ENCODE measurements at regions not wholly inside any gene's neighbourhood (a gene's known extent, or its start where the extent isn't known, plus 50 kb on each side); places are given as distances from the start of the nearest gene placed in this dataset.
"Not testable (repeated sequence)": the region's sequence is repeated elsewhere in the genome, so short reads cannot be mapped to it uniquely, and the experiment has no call there.

DNA sequence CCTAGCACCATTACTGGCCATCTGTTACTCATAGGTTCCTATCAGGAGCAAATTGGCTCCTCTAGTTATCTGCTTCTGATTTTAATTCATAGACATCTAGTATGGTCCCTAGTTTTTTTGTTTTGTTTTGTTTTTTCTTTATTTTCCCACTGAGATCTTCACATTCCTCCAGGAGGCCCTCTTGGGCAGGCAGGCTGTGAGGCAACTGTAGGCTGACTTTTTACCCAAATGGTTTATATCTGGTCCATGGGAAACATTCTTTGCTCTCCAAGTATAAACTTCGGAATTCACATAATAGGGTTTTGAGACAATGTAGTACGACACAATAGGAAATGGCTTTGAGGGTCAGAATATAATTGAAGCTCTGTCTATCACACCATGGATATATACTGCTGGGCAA lies 250.9 kb upstream of the DAB2 start:
- Mint-ChIP-seq H3K4me1 (no peaks in the 10 kb centered on the region), H3K4me3 (no peak overlapping the region), H3K36me3 (no peaks in the 10 kb centered on the region), H3K27ac (no peak overlapping the region), H3K9me3 (peaks cover under 1% of the 10 kb centered on the region), H3K27me3 (peaks cover 23% of the 10 kb centered on the region)
- DNase-seq: no peak

DNA sequence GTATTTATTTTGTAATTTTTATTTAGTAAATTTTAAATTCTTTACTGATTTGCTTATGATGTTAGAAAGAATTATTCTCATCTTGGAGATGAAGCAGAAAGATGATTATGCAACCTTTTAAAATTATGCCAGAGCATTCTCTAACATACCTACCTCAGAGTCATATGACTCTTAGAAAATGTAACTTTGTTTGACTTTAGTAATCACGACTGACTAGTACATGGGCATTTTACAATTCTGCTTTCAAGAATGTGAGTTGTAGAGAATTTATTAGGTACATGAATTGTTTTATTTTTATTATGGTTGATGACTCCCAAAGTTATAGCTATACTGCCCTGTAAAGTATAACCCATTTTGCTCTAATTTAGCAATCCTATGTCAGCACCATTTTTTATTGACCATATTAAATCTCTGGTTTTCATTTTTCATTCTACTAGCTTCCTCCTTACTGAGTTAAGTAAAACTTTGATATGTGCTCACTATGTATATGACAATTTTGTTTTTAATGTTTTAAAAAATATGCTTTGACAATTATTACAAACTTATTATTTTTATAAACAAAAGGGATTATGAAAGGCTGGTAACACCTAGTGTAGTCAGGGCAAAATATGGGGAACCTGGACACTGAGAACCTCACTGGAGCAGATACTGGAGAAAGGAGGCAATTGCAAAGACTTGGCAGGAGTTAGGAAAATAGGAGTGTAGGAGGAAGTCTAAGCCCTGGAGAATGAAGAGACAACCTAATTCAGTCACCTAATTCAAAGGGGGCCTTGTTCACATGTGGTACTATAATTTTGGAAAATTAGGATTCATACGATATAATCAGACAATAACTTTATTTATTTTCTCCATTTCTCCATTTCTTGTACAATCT lies 249.7 kb upstream of the DAB2 start:
- Mint-ChIP-seq H3K27ac (no peak overlapping the region), H3K4me3 (no peak overlapping the region), H3K36me3 (no peaks in the 10 kb centered on the region), H3K9me3 (no peaks in the 10 kb centered on the region), H3K27me3 (peaks cover 20% of the 10 kb centered on the region), H3K4me1 (no peaks in the 10 kb centered on the region)
- DNase-seq: no peak

DNA sequence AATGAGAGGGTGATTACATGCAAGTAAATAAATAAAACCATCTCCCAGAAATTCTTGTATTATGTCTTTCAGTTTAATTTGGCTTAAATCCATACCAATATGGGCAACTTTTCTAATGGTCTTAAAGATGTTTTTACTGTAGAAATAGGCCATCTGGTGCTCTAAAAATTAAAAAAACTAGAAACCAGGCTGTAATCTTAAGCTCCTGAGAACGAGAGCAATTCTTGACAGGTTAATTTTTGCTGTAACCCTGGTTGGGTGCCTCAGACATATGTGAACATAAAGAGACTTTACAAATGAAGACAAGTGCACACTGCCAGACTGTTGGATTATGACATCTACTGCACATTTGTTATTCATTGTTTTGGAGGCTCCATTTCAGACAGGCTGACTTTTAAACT lies 246.8 kb upstream of the DAB2 start:
- no peak overlapping the region for H3K4me3 Mint-ChIP-seq
- H3K4me1 Mint-ChIP-seq: no peaks in the 10 kb centered on the region
- H3K27ac Mint-ChIP-seq: no peak overlapping the region
- DNase-seq: no peak
- H3K36me3 Mint-ChIP-seq: no peaks in the 10 kb centered on the region
- H3K27me3 Mint-ChIP-seq: peaks cover 18% of the 10 kb centered on the region
- H3K9me3 Mint-ChIP-seq: no peaks in the 10 kb centered on the region

DNA sequence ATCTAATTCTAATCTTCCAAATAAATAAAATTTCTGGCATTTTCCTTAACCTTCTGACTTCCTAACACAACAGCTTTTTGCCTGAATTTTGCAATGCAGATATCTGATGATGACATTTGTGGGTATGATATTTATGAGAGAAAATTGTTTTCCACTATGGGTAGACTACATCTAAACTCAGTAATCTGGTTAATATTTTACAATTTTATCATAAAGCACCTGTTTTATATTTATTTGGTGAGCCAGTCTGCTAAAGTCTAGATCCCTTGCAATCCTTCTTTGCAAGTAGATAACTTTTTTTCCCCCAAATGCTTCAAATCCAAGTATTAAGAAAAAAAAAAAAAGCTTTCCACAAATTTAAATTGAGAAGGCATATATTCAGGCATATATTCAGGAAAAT lies 246.2 kb upstream of the DAB2 start:
- Mint-ChIP-seq H3K27me3 (peaks cover 18% of the 10 kb centered on the region), H3K4me1 (no peaks in the 10 kb centered on the region), H3K4me3 (no peak overlapping the region), H3K36me3 (no peaks in the 10 kb centered on the region), H3K9me3 (no peaks in the 10 kb centered on the region), H3K27ac (no peak overlapping the region)
- no peak for DNase-seq

DNA sequence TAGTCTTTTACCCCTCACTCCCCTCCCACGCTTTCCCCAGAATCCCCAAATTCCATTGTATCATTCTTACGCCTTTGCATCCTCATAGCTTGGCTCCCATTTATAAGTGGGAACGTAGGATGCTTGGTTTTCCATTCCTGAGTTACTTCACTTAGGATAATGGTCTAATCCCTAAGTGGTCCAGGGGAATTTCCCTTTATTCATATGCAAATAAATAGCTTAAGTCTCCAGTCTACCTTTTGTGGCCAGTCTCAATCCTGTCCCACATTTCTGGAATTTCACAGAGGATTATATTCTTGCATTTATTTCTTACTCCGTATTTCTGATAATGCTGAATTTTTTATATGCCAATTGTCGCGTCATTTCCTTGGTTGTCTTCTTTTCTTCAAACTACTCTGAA lies 245.6 kb upstream of the DAB2 start:
- Mint-ChIP-seq H3K4me3 (no peak overlapping the region), H3K27me3 (peaks cover 18% of the 10 kb centered on the region), H3K9me3 (no peaks in the 10 kb centered on the region), H3K4me1 (no peaks in the 10 kb centered on the region), H3K27ac (no peak overlapping the region), H3K36me3 (no peaks in the 10 kb centered on the region)
- no peak for DNase-seq

DNA sequence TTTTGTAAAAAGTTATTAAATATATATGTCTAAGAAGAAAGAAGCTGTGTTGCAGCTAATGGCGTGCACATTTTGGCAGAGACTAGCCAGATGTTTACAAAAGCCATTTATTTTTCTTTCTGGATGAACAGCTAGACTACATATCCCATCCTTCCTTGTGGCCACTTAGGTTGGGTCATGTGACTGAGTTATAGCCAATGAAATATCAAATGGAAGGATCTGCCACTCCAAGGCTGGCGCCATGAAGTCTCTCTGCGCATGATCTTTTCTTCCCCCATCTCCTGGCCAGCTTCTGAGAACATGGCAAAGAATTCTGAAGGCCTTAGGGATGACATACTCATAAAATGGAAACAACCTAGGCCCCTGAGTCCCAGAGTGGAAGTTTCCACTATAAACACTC lies 244.2 kb upstream of the DAB2 start:
- no peak overlapping the region for H3K4me3 Mint-ChIP-seq
- no peak for DNase-seq
- H3K27me3 Mint-ChIP-seq: peaks cover 14% of the 10 kb centered on the region
- no peaks in the 10 kb centered on the region for H3K9me3 Mint-ChIP-seq
- H3K4me1 Mint-ChIP-seq: no peaks in the 10 kb centered on the region
- H3K27ac Mint-ChIP-seq: no peak overlapping the region
- H3K36me3 Mint-ChIP-seq: no peaks in the 10 kb centered on the region

DNA sequence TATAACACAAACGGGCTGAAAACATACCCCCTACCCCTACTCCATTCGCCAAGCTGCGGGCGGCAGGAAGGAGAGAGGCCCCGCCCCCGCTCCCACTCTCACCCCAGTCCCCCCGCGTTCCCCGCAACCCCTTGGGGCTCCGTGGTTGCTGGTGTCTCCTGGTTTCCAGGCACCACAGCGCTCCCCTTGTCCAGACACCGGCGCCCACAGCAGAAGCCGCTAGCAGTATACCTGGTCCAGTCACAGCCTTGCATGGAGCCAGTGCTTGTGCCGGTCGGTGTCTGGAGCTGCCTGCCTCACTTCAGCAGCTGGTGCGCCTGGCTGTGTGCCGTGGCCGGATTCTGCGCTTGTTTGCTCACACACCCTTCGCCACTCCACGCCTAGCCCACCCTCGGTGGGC lies 240.5 kb upstream of the DAB2 start:
- Mint-ChIP-seq H3K9me3 (no peaks in the 10 kb centered on the region), H3K4me1 (peaks cover 6% of the 10 kb centered on the region), H3K36me3 (no peaks in the 10 kb centered on the region), H3K27me3 (peaks cover 4% of the 10 kb centered on the region), H3K4me3 (no peak overlapping the region), H3K27ac (no peak overlapping the region)
- DNase-seq: no peak

DNA sequence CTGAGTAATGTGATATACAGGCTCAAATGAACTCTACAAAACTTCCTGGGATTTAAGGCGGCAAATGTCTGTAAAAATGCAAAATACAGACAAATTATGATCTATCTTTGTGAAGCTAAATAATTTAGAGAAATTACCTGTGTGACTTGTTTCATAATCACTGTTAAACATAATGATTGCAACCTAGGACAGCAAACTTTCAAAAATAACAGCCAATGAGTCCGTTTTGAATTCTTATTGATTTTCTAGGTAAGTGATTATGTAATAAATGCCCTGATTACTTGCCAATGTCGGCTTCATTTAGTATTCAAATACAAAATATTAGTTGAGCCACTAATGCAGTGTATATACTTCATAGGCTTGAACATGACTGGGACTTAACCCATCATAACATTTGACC lies 238.2 kb upstream of the DAB2 start:
- H3K27ac Mint-ChIP-seq: no peak overlapping the region
- H3K36me3 Mint-ChIP-seq: no peaks in the 10 kb centered on the region
- peaks cover 17% of the 10 kb centered on the region for H3K4me1 Mint-ChIP-seq
- no peak overlapping the region for H3K4me3 Mint-ChIP-seq
- peaks cover 4% of the 10 kb centered on the region for H3K27me3 Mint-ChIP-seq
- DNase-seq: no peak
- H3K9me3 Mint-ChIP-seq: peaks cover 3% of the 10 kb centered on the region

DNA sequence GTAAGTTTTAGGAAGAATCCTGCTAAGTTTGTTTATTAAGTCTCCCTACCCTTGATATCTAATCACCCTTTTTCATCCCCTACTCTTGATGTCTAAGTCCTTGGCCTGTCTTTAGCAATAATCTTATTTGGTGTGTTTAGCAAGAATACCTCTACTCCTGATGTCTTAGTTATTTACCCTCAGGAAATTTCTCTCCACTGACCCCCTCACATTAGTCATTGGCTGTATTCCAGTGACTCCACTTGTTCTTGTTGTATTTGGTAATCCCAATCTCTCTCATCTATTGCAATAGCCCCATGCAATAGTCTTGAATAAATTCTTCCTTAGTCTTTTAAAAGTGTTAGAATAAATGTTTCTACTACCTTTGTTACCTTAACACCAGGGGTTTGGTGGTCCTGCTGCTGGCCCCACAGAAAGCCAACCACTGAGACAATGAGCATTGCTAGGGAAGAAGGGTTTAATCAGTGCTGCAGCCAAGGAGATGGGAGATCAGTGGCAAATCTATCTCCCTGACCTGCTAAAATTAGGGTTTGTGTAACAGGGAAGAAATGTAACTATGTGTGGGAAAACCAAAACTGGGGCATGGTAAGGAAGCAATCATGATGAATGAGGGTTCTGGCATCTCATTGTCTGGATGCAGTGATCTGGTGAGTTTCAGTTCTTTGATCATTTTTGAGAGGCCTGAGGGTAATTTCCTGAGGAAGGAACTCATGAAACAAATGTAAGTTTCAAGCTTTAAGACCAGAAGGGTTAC lies 236.4 kb upstream of the DAB2 start:
- Mint-ChIP-seq H3K9me3 (peaks cover 3% of the 10 kb centered on the region), H3K36me3 (no peaks in the 10 kb centered on the region), H3K27me3 (peaks cover 7% of the 10 kb centered on the region), H3K4me1 (peaks cover 30% of the 10 kb centered on the region), H3K4me3 (no peak overlapping the region), H3K27ac (no peak overlapping the region)
- DNase-seq: no peak

DNA sequence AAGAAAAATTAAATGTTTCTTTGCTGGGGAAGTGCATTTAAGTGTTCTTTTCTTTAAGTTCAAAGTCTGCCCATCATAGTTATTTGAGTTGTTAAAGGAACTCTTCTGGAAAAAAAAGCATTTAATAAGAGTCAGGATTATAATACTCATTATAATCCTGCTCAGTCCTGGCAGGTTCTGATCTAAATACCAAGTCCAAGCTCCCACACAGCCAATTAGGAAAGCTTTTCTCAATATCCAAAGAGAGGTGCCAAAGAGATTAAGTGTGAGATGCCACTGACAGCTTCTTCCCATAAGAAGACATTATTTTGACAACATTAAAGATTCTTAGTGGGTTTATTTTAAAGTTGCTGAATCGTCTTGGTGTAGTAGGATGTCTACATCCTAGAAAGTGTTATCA lies 235.2 kb upstream of the DAB2 start:
- Mint-ChIP-seq H3K4me1 (peaks cover 30% of the 10 kb centered on the region), H3K9me3 (peaks cover 3% of the 10 kb centered on the region), H3K36me3 (no peaks in the 10 kb centered on the region), H3K4me3 (no peak overlapping the region), H3K27ac (no peak overlapping the region), H3K27me3 (peaks cover 10% of the 10 kb centered on the region)
- no peak for DNase-seq

DNA sequence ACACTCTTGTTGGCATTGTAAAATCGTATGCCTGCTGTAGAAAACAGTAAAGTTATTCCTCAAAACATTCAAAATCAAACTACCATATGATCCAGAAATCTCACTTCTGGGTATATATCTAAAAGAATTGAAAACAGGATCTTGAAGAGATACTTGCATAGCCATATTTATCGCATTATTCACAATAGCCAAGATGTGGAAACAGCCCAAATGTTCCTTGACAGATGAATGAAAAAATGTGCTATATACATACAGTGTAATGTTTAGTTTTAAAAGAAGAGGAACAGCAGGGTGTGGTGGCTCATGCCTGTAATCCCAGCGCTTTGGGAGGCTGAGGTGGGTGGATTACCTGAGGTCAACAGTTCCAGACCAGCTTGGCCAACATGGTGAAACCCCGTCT lies 234.1 kb upstream of the DAB2 start:
- no peak for DNase-seq
- Mint-ChIP-seq H3K9me3 (peaks cover 3% of the 10 kb centered on the region), H3K4me3 (no peak overlapping the region), H3K27me3 (peaks cover 15% of the 10 kb centered on the region), H3K36me3 (no peaks in the 10 kb centered on the region), H3K4me1 (peaks cover 30% of the 10 kb centered on the region), H3K27ac (no peak overlapping the region)

DNA sequence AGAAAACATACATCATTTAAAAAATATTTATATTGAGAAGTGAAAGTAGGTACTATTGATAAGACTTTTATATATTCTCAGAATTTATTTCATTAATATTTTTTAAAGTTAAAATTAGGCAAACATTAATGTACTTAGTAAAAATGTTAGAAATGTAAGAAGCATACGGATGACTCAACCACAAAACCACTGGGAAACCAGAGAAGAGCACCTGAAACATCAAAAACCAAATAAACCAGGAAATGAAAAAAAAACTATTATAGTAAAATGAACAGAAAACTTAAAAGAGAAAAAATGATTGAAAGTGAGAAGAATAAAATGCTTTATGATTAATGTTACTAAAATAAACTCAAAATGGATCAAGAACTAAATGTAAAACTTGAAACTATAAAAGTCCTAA lies 233.2 kb upstream of the DAB2 start:
- no peak for DNase-seq
- peaks cover 18% of the 10 kb centered on the region for H3K27me3 Mint-ChIP-seq
- peaks cover 3% of the 10 kb centered on the region for H3K9me3 Mint-ChIP-seq
- H3K27ac Mint-ChIP-seq: peak overlapping the region; percentile 62
- H3K4me1 Mint-ChIP-seq: peaks cover 30% of the 10 kb centered on the region
- peak overlapping the region; percentile 3 for H3K4me3 Mint-ChIP-seq
- H3K36me3 Mint-ChIP-seq: no peaks in the 10 kb centered on the region

DNA sequence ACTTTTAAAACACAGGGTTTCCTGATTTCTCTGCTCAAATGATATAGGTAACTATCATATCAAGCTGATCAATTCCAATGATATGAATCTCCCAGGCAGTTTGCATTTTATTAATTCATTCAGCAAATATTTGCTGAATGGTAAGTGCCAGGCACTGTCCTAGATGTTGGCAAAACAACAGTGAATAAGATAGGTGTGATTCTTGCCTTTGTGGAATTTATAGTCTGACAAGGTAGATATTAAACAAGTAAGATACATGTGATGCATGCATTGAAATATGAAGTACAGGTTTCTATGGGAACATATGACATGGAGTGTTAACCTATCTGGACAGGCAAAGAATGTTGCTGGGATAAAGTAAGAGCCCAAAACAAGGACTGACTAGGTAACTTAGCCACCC lies 231.8 kb upstream of the DAB2 start:
- Mint-ChIP-seq H3K4me3 (no peak overlapping the region), H3K27ac (no peak overlapping the region), H3K36me3 (no peaks in the 10 kb centered on the region), H3K9me3 (peaks cover 3% of the 10 kb centered on the region), H3K4me1 (peaks cover 28% of the 10 kb centered on the region), H3K27me3 (peaks cover 25% of the 10 kb centered on the region)
- DNase-seq: no peak

DNA sequence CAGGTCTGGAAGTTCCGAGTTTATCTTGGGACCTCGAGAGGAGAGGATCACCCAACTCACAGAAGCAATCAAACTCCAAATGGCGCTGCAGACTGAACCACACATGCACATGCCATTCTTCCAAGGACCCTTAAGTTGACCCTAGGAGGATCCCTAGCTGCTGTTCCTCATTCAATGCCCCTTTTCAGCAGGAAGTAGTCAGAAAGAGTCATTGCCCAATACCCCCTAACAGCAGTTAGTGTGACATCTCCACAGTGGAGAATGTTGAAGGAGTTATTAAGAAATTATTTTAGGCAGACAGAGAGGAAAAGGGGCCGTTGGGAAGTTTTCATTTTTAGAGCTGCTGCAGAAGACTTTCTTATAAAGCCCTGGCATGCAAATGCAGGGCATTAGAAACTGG lies 229.9 kb upstream of the DAB2 start:
- H3K4me1 Mint-ChIP-seq: peaks cover 26% of the 10 kb centered on the region
- peaks cover 25% of the 10 kb centered on the region for H3K27me3 Mint-ChIP-seq
- H3K36me3 Mint-ChIP-seq: no peaks in the 10 kb centered on the region
- H3K27ac Mint-ChIP-seq: no peak overlapping the region
- DNase-seq: no peak
- H3K9me3 Mint-ChIP-seq: peaks cover 3% of the 10 kb centered on the region
- H3K4me3 Mint-ChIP-seq: no peak overlapping the region

DNA sequence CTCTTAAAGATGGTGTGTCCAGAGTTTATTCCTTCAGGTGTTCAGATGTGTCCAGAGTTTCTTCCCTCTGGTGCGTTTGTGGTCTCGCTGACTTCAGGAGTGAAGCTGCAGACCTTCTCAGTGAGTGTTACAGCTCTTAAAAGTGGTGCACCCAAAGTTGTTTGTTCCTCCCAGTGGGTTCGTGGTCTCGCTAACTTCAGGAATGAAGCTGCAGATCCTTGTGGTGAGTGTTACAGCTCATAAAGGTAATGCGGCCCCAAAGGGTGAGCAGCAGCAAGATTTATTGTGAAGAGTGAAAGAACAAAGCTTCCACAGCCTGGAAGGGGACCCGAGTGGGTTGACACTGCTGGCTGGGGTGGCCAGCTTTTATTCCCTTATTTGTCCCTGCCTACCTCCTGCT lies 227.7 kb upstream of the DAB2 start:
- not testable (repeated sequence) for DNase-seq, H3K36me3 Mint-ChIP-seq, H3K4me3 Mint-ChIP-seq, H3K9me3 Mint-ChIP-seq, H3K27ac Mint-ChIP-seq
- H3K4me1 Mint-ChIP-seq: peaks cover 15% of the 10 kb centered on the region
- peaks cover 25% of the 10 kb centered on the region for H3K27me3 Mint-ChIP-seq

DNA sequence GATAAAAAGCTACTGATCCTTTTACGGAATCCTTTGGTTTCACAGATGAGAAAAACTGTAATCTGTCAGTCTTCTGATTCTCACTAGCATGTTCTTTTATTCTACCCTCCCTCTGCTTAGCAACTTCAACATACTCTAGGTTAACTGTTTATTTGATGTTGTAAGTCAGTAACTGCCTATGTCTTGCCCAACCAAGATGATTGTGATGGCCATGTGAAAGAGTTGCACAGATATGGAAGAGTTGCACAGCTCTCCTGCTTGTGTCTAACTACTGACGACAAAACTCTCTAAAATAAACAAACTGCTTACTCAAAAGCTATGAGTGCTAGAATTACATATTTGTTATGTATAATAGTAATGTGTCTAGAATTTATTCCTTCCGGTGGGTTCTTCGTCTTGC lies 227.3 kb upstream of the DAB2 start:
- Mint-ChIP-seq H3K36me3 (no peaks in the 10 kb centered on the region), H3K9me3 (no peaks in the 10 kb centered on the region), H3K4me3 (no peak overlapping the region), H3K4me1 (peaks cover 11% of the 10 kb centered on the region), H3K27ac (no peak overlapping the region), H3K27me3 (peaks cover 24% of the 10 kb centered on the region)
- DNase-seq: no peak
